Activated naive CD4-positive, alpha-beta T cell (primary cell): ENCODE measurements at regions not wholly inside any gene's neighbourhood (a gene's known extent, or its start where the extent isn't known, plus 50 kb on each side); places are given as distances from the start of the nearest gene placed in this dataset.
"Not testable (repeated sequence)": the region's sequence is repeated elsewhere in the genome, so short reads cannot be mapped to it uniquely, and the experiment has no call there.

Experiments
- DNase-seq, 4 experiments: peaks; one replicate each; lab custom pipeline; 2025; lab: John Stamatoyannopoulos, UW

DNA sequence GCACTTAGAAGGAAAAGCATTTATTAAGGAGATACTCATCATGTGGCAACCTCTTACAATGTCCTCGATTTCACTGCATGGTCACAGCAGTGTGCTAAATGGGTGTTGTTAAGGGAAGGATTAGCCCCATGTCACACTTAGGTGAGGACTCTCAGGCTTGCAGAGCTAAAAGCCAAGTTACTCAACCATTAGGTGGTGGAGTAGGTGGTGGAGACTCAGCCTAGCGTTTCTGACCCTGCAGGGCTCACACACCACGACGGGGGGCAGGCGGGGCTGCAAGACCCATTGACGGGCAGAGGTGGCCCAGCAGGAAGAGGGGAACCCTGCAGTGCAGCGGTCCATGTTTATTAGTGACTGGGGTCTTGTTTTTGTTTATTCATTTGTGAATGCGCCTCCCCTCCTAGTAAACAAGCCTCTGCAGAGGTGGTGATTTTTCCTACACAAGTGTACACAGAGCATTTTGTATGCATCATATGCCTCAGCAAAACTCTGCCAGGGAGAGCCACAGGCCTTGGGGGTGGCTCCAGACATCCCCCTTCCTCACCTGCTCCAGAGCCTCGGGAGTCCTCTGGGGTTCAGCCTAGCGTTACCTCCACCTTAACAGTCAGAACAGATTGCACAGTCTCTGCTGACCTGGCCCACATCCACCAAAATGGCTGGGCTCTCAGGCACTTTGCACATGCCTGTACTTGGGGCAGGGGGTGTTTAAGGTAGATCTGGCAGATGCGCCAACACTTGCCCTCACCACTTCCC lies 216.7 kb downstream of the C16orf95 start:
- no peak for DNase-seq

DNA sequence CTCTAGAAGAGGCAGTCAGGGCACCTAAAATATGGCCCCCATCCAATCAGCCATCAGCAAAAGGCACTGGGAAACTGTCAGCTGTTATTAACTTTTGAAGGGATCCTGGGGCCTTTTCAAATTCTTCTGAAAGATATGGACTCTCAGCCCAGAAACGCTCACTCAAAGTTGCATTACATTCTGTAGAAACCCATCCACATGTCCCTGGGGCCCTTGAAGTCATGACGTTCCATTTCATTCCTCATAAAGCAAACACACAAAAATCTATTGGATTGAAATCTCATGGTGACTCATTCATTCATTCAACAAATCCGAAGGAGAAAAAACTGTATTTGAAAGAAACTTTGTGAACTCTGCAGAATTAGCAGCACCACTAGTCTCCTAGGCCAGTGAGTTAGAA lies 215.3 kb downstream of the C16orf95 start:
- DNase-seq = no peak

DNA sequence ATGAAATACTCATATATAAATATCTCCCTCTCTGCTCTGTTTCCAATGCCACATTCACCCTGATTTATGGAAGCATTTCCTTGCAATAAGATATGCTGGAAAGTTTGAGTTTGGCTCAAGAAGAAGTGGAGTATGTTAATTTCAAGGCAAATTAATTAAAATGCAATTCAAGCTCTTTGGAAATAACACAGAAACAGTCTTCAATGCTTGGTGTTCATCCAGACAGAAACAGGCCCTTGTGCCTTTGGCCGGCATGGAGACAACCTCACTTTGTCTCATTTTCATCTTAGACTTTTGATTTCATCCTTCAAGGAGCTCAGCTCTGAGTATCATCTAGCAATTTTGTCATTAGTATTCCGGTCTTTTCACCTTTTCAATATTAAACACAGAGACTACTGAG lies 210.0 kb downstream of the C16orf95 start:
- no peak for DNase-seq

DNA sequence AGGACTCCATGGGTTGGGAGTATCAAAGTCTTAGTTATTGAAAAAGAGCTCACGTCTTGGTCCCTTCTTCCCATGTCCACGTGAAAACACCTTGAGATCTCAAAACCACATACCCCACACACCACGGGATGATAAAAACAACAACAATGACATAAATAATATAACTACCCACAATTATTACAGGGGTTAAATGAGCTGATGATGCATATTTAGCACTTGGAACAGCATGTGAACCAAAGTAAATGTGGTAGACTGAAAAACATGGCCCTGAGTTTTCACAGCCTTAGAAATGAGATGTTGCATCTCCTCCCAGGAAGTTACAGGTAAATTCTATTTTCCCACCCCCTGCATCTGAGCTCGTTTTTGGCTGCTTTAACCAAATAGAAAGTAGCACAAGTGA lies 208.9 kb downstream of the C16orf95 start:
- no peak for DNase-seq

DNA sequence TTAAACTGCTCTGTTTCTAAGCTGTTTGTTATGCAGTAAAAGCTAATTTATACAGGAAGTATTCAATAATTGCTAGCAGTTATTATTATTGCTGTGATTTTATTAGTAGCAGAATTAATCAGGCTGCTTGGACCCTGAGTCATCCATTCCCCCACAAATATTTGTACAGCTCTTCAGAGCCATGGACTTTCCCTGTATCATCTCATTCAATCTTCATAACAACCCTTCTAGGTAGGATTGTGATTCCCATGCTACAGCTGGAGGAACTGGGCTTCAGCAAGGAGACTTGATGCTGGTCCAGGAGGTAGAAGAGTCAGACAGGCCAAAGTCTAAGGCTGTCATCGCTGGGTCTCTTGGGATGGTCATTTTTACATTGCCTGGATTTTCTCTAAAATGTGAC lies 208.3 kb downstream of the C16orf95 start:
- DNase-seq = no peak

DNA sequence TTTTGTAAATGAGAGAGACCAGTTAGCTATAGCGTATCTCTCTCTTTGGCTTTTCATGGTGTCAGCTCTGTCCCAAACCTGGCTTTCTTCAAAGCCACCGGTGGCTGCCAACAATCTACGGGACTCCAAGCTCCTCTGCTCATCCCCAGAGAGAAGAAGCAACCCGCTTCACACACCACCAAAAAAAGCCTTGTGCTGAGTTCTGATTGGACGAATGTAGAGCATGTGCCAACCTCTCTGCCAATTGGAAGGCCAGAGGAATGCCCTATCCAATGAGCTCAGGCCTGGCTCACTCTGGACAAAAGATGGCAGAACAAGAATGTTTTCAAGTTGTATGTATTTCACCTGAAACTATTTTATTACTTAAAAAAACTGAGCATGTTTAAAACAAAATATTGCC lies 202.4 kb downstream of the C16orf95 start:
- DNase-seq = no peak

DNA sequence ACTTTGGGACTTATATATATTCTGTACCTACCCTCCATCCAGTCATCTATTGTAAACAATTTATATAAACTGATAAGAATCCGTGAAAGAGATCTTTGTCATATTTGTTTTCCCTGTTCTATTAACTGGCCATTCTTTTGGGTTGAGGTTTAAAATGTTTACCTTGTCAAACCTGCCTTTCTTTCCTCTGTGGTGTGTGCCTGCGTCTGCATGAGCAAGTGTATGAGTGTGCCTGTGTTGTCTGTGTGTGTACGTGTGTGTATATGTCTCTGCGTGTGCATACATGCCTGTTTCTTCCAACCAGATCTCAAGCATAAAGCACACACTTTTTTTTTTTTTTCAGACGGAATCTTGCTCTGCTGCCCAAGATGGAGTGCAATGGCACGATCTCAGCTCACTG lies 201.5 kb downstream of the C16orf95 start:
- no peak for DNase-seq

DNA sequence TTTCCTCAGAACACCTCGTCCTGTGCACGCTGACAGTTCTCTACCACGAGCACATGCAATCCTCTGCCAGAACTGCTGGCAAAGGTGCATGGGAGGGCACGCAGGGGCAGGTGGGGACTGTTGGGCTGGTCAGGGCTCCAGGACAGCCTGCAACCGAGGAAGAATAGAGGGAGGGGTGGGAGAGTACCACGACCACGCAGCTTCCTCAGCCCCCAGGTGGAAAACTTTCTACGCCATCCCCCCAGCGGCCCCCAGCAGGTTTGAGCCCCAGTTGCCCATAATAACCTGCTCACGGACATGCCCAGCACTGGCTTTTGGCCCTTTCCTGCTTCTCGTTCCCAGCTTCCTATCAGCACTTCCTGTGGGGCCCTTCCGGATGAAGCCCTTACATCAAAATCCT lies 199.3 kb downstream of the C16orf95 start:
- DNase-seq = no peak

DNA sequence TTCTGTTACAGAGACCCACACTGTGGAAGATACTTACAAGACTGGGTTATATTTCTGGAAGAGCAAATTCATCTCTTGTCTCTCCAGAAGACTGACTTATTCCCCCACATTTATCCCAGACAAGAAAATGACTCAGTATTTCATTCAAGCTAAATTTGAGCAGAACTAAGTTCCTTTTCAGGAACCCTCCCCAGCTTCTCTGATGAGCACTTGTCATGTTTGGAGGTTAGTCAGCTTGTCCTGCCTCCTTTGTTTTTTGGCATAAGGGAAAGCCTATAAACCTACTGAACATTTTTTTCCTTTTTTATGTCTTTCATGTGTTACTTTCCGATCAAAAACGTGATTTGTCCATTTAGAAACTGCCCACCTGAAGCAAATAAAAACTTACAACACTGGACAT lies 198.0 kb downstream of the C16orf95 start:
- DNase-seq = no peak

DNA sequence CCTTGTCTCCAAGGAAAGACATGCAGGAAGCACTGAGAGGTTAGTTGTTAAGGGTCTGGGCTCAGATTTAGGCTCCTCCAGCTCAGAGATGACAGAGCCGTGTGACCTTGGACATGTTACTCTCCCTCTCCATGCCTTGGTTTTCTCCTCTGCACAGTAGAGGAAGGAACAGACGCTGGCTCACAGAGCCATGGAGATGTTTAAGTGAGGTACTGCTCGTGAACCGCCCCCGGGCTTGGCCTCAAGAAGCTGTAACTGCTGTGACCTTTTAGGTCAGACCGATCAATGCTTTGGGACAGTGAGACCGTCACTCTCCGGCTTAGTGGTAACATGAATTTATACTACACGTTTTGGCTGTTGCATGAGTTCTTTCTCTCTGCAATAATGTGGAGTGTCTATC lies 197.4 kb downstream of the C16orf95 start:
- DNase-seq = no peak

DNA sequence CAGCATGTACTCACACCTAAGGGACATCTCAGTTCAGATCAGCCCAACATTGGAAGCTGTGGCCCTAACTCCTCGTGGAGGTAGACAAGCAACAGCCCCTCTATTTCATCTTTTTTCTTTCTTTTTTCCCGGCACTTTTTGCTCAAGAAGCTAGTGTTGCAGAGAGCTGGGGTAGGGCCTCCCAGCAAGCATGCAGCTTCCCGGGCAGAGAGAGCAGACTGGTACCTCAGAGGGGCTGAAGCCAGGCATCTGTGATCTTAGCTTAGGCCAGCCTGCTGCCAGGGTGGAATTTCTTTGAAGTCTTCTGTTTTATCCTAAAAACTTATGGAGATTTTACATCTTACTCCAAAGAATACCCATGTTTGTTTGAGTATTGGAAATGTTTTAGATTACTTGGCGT lies 195.4 kb downstream of the C16orf95 start:
- DNase-seq = no peak

DNA sequence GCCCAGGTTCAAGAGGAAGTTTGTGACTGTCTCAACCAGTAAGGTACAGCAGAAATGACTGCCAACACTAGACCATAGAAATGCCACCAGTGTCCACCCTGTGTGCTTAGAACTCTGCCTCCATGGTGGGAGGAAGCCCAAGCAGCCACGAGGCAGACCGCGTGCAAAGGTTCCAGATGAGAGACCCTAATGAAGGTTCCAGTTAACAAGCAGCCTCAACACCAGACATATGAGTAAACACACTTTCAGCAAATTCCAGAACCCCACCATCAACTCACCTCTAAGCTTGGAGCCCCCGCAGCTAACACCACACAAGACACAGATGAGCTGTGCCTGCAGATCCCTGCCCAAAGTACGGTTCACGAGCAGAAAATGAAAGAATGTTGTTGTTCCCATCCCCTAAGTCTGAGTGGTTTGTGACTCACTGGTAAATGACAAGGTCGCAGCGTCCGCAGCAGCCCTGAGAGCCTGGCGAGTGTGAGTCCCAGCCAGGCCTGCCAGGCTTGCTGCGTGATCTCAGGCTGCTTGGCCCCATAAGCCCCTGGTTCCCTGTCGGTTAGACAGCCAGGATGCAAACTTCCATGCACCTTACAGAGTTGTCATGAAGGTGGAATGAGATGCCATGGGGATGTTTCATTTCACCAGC lies 193.7 kb downstream of the C16orf95 start:
- no peak for DNase-seq

DNA sequence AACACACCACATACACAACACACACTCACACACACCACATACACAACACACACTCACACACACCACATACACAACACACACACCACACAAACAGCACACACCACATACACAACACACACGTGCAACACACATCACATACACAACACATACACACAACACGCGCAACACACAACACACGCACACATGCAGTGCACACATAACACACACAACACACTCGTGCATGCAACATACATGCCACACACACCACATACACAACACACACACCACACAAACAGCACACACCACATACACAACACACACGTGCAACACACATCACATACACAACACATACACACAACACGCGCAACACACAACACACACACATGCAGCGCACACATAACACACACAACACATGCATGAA lies 192.8 kb downstream of the C16orf95 start:
- DNase-seq = not testable (repeated sequence)

DNA sequence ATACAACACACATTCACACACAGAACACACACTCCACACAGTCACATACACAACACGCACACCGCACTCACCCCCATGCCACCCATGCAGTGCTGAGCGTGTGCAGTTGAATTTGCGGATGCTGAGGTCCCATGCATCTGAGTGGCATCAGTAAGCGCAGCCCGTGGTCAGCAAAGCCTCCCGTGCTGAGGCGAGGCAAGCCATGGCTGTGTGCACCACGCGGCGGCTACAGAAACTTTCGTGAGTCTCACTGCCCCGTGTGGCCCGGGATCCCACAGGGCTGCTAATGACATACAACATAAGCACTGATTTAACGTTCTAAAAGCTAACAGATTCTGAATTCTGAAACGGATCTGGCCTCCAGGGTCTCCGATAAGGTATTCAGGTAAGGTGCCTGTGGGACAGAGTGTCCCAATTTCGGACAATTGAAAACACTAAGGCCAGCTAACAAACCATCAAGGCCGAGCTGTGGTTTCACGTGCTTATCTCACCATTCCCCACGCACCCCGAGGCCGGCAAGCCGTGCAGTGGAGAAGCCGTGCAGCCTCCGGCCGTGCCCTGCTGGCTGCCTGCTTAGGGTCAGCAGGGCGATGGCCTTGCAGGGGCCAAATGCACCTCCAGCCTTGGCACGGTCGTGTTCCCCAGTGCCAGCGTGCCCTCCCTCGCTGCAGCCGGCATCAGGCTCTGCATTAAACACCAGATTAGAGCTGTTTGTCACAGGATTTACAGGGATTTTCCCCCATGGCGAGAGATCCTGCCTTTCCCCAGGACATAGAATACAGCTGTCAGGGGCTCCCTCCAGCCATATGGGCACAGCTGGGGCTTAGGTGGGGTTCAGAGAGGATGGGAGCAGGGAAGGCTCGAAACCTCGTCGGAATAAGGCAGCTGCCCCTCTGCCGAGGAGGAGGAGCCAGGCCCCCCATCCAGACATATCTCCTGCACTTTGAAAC lies 191.7 kb downstream of the C16orf95 start:
- no peak for DNase-seq

DNA sequence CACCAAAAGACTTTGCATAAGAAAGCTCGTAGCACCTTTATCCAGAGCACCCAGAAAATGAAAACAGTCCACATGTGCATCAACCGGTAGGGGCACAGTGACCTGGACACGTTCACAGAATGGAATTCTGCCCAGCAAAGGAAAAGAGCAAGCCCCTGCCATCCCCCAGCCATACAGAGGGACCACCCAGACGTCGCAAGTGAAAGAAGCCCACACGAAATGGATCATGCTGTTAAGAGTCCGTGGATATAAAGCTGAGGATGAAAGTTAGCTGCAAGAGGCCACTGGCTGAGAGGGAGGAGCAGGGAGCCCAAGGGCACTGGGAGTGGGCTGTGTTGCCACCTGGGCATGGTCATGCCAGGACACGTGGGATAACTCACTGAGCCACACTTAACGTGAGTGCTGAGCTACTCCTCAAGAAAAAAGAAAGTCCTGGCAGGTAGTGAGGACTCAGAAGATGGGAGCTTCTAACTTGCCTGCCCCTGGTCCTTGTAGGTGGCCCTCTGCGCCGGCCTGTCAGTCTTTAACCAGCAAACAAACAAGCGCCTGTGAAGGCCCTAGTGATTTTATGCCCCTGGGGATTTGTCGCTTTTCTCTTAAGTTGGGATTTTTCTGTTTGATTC lies 190.7 kb downstream of the C16orf95 start:
- no peak for DNase-seq

DNA sequence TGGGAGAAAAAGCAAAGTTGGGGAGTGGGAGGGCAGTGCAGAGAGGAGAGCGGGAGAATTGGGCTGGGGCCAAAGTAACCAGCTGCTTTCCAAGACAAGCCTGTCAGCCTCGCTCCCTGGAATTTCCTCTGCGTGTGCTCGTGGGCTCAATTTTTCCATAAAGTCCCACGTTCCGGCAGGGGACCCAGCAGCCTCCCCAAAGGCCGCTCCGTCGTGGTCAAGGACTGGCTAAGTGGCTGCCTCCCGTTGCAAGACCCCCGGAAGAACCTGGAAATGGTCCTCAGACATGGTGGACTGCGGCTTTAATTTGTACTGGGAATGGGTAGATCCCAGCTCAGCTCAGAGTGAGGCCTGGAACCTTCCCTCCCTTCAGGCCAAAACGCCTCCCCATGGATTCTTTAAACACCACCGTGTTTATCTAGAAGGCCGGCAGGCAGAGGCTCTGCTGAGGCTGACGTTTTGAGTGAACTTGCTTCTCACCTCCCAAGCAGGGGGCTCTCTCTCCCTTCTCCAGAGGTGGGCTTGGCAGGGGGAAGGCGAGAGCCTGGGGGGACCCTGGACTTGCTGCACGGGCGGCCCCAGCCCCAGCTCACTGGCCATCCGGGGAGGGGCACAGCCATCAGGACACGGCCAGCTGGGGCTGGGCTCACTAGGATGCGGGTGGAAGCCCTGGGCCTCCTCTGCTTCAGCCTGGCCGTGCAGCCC lies 190.0 kb downstream of the C16orf95 start:
- no peak for DNase-seq

DNA sequence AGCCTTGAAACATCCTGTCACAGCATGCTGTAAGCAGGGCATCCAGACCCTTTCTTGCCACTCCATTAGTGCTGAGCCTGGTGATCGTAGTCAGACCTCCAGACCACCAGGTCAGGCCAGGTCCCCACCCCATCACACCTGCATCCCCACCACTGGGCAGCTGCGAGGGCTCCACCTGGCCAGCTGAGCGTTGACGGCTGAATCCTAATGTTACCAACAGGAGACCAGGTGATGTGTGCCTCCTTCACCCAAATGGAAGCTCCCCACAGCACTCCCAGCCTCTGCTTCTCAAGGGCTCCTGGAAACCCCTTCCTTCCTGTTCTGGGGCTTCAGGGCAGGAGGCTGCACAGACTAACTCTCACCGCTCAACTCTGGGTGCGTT lies 189.4 kb downstream of the C16orf95 start:
- no peak for DNase-seq

DNA sequence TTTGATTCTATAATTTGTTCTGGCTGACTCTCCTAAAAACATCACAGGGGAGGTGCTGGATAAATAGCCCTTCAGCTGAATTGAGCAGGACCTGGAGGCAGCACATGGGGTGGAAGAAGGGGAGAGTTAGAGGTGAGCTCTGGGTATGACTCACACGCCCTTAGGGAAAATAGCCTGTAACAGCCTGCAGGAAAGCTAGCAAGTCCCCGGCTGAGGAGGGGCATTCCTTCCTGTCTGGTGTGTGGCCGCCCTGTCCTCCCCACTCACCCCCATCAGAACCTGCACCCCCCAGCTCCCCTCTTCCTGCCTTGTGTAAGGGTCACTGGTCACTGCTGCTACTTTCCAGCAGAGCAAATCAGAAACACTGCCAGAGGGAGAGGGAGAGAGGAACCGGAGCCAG lies 187.4 kb downstream of the C16orf95 start:
- DNase-seq = no peak

DNA sequence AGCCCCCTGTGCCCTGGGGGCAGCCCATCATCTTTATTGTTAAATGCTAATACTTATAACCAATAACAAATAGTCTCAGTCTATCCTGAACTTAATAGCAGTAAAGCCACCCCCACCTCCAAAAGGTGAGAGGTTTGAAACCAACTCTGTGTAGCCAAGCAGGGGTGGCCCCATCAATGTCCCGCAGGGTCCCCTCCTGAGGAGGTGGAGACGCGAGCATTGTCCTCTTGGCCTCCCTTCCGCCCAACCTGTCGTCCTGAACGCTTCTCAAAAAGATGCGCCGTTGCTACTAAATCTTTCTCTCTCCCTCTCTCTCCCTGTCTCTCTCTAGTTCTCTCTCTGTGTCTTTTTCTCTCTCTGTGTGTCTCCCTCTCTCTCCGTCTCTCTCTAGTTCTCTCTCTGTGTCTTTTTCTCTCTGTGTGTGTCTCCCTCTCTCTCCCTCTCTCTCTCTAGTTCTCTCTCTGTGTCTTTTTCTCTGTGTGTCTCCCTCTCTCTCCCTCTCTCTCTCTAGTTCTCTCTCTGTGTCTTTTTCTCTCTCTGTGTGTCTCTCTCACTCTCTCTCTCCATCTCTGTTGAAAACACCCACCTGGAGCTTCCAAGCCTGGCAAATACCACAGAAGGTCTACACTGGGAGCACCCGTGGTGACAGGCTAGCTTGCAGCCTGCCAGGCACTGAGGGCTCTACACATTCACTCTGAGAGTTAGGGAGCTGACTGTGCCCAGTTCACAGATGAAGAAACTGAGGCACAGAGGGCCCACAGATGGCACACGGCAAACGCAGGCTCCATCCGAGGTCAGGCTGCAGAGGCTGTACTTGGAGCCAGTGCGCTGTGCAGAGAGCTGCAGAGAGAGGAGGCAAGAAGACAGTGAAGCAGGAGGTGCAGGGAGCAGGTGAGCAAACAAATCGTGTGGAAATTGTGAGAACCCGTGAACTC lies 185.9 kb downstream of the C16orf95 start:
- no peak for DNase-seq

DNA sequence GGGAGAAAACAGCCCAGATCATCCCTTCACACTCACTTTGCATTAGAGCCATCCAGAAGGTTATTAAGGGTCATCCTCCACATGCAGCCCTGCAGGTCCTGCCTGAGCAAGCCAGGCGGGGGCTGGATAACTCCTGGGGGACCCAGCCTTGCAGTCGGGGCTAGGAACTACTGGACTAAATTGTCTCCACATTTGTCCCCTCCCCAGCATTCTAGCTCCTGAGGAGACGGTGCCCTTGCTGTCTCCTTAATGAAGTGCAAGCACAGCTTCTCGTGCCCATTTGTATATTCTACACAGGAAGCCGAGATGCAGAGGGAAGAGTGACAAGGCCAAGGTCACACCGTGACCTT lies 185.2 kb downstream of the C16orf95 start:
- DNase-seq = no peak
